GM18519 (cell line): ENCODE measurements at regions not wholly inside any gene's neighbourhood (a gene's known extent, or its start where the extent isn't known, plus 50 kb on each side); places are given as distances from the start of the nearest gene placed in this dataset.

ENCODE experiments used
- ATAC-seq: cut with Tn5 transposase; IDR thresholded peaks from one replicate; pipeline ENCODE4 v1.9.1; 2021; ENCODE audit warnings: mild to moderate bottlenecking, moderate library complexity; ENCODE audit not compliant: unreplicated experiment, low FRiP score

- ATAC-seq: no peak
These were observed 54.2 kb downstream of the S1PR1 start for GRCh38 chr1:101290922-101291561.

- peak; percentile 29 for ATAC-seq
These were observed 55.0 kb downstream of the S1PR1 start for GRCh38 chr1:101291562-101292380.

DNA sequence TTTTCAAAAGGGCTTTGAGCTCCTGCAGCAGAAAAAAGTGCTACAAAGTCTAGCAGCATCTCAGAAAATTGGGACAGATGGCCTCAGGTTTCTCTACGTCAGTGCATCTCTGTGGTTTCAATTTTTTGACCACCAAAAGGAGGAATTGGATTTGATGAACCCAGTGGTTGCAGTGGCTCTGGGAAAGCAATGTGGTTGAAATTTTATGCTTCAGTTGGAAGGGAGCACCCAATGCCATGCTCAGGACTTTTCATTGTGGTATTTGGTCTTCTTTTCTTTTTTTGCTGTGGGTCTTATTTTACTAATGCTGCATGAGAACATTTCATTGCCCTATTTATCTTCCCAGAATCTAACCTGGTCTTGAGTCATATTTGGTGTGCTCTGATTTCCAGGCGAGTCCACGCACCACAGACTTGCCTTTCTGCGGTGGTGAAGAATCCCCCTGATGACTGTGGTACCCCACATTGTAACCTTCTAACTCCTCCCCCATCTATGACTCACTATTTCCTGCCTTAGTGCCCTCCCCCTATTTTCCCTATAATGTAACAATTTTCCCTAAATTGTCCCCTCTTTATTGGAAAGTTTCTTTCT, 56.7 kb downstream of the S1PR1 start:
- ATAC-seq: peak; percentile 63

DNA sequence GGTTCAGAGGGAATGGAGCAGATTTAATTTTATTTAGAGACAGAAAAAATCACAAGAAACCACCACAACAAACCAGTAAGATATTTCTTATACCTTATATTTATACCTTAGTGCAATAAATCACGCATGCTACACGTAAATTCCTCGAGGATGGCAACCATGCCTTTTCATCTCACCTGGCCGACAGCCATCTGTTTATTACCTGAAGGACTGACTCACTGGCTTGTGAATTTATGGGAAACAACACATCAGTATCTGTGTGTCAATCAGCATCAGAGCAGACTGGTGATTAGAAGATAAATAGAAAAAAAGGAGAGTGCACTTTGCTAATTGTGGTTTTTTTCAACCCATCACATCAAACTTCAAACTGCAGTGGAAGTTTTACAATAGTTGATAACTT, 58.4 kb downstream of the S1PR1 start:
- ATAC-seq: no peak

- no peak for ATAC-seq
These were observed 61.8 kb downstream of the S1PR1 start for GRCh38 chr1:101298663-101299062.

DNA sequence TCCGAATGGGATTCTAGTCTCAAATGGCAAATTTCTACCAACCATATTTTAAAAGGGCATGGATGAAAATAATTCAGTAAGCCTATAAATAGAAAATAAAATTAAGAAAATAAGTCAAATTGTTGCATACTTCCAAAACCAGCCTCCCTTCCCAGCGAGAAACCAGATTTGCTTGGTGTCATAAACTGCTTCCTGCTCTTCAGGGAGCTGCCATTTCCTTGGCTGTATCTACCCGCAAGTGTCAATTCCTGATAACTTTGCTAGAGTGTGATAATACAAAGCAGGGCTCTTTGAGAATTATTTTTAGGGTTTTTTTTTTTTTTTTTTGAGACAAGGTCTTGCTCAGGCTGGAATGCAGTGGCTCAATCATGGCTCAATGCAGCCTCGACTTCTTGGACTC, 62.3 kb downstream of the S1PR1 start:
- no peak for ATAC-seq

DNA sequence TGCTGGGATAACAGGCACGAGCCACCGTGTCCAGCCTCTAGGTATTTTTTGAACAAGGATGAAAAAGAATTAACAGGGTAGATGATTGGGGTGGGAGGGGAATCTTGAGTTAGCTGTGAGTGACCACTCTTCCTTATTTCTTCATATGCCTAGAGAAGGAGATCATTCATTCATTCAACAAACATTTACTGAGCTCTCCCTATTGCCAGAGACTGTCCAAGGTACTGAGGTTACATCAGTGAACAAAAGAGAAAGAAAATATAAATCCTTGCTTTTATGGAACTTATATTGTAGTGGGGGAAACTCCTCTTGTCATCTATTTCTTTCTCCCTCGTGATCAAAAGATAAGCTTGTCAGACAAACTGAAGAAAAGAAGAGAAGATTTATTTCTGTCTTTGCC, 62.9 kb downstream of the S1PR1 start:
- ATAC-seq: no peak

DNA sequence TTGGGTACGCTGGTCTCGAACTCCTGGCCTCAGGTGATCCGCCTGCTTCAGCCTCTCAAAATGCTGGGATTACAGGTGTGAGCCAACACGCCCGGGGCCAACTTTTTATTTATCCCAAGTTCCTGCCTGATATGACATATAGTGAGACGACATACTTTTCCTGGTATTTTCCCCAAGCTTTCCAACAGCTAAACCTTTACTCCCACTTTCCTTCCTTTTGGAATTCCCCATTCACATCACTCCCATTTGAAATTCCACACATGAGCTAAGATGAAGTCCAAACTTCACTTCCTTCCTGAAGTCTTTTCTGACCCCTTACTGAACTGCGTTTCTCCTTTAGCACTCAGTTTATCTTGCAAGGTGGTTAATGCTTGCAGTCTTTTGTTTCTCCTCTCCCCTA, 64.1 kb downstream of the S1PR1 start:
- ATAC-seq: no peak

DNA sequence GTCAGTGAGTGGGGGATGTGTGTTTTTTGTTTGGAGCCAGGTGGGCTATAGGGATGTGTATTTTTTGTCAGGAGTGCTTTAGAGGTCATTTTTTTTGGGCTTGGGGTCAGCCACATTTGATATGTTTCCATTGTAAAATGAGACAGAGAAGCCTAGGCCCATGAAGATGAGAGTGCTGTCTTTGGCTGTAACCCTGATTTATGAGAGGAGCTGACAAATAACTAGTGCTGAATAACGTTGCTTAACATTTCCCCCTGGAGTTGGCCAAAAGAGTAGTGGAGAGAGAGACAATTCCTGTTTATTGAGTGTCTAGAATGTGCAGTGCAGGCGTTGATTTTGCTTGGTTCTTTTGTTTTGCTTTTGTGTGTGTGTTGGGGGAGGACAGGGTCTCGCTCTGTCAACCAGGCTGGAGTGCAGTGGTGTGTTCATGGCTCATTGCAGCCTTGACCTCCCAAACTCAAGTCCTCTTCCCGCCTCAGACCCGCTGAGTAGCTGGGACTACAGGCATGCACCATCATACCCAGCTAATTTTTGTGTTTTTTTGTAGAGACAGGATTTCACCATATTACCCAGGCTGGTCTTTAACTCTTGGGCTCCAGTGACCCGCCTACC, 64.7 kb downstream of the S1PR1 start:
- no peak for ATAC-seq

- ATAC-seq: no peak
These were observed 66.2 kb downstream of the S1PR1 start for GRCh38 chr1:101302831-101303511.

DNA sequence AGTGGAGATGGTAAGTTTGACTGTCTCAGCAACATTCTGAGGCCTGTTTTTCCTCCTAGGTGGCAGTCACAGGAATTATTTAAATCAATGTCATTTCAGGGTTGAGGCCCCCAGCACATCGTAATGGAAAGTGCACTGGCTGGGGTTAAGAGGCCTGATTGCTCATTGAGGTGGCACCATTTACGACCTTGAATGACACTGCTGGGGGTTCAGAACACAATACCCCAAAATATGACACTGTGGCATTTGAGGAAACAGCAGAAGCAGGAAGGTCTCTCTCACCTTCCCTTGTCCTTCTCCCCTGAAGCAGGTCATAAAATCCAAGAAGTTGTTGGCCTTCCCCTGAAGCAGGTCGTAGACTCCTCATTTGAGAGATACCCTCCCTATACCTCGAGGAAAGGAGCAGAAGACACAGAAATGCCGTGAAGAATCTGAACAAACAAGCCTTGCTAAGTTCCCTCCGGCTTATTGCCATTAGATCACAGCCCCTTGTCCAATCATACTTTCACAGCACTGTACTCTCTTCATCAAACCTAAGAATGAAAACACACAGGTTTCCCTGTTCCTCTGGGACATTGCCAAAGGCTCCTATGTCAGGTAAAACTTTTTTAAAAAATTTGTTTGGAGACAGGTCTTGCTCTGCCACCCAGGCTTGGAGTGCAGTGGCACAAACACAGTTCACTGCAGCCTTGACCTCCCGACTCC, 71.3 kb downstream of the S1PR1 start:
- no peak for ATAC-seq

DNA sequence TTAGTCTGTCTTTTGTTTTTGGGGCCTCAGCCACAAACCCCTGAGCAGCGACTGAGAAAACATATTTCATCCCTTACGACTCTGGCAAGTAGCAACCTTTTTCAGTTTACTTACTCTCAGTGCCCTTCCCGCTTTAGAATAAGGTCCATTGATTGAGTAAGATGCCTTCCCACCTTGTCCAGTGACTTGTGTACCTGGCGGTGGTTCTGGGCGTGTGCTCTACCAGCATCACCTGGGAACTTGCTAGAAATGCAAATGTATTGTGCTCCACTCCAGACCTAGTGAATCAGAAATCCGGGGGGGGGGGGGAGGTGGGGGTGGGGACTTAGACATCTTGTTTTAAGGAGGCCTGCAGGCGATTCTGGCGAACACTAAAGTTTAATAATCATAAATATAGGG, 72.1 kb downstream of the S1PR1 start:
- ATAC-seq: no peak

- ATAC-seq: peak; percentile 37
These were observed 72.8 kb downstream of the S1PR1 start for GRCh38 chr1:101309334-101310311.

- ATAC-seq: no peak
These were observed 73.7 kb downstream of the S1PR1 start for GRCh38 chr1:101310506-101310905.

DNA sequence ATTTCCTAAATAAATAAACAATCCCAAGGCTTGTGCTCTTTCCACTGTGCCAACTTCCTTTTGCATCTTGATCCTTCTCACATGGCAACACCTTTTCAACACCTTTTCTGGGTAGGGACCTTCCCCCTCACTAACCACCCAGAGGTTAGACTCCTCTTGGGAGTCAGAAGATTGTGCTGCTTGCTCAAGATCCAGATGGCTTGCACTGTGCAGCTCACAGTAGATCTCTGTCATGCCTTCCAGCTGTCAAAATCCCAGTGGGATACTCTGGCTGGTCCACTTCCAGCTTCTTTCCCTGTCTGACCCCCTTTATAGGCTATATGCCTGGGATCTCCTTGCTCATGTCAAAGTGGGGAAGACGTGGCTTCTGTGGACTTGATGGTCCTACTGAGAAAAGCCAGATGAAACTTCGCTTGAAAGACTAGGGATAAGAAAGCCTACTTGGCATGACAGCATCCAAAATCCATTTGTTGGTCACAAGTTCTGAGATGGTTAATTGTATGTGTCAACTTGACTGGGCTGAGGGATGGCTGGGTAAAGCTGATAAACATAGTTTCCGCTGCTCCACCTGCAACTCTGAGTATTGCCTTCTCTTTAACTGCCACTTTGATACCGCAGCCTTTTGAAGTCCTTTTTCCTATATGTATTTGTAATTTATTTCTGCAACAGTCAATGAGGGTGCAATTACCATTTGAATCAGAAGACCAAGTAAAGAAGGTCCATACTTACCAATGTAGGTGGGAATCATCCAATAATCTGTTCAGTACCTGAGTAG, 74.5 kb downstream of the S1PR1 start:
- ATAC-seq: no peak

GRCh38 chr1:101312147-101312546, 75.3 kb downstream of the S1PR1 start:
- no peak for ATAC-seq

- no peak for ATAC-seq
These were observed 76.5 kb downstream of the S1PR1 start for GRCh38 chr1:101313356-101313755.

DNA sequence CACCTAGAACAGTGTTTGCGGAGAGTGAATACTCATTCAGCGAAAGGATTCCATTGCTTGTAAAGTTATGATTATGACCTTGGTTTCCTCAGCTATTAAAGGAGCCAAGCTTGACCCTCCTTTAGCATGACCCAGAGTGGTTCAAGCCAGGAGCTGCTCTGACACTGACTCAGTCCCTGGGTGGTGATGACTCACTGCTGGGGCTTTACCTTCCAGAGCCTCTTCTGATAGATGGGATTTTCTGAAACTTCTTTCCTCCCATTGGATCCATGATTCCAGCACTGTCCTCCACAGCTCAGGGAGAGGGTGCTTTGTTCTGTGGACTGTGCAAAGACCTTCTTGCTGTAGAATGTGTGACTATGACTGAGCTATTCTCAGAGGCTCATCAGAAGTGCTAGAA, 77.4 kb downstream of the S1PR1 start:
- peak; percentile 34 for ATAC-seq
